ENCODE measurements at regions not wholly inside any gene's neighbourhood (a gene's known extent, or its start where the extent isn't known, plus 50 kb on each side); places are given as distances from the start of the nearest gene placed in this dataset.

GRCh38 chr11:115929618-115930129 lies 425.5 kb upstream of the CADM1 start:
- no peak for TF ChIP-seq POLR2A (IDR thresholded peaks at IDR 0.05)
- TF ChIP-seq, protein P1, sequence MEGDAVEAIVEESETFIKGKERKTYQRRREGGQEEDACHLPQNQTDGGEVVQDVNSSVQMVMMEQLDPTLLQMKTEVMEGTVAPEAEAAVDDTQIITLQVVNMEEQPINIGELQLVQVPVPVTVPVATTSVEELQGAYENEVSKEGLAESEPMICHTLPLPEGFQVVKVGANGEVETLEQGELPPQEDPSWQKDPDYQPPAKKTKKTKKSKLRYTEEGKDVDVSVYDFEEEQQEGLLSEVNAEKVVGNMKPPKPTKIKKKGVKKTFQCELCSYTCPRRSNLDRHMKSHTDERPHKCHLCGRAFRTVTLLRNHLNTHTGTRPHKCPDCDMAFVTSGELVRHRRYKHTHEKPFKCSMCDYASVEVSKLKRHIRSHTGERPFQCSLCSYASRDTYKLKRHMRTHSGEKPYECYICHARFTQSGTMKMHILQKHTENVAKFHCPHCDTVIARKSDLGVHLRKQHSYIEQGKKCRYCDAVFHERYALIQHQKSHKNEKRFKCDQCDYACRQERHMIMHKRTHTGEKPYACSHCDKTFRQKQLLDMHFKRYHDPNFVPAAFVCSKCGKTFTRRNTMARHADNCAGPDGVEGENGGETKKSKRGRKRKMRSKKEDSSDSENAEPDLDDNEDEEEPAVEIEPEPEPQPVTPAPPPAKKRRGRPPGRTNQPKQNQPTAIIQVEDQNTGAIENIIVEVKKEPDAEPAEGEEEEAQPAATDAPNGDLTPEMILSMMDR (IDR thresholded peaks at IDR 0.05), result no peak
- DNase-seq, result no peak
- Histone ChIP-seq H3K4me1 (no peaks in the 10 kb centered on the region), H3K36me3 (replicated peaks in 1 of 2; ENCODE audit: insufficient read depth in 1 of 2, low read depth in 2 of 2) (no peaks in the 10 kb centered on the region), H3K4me3 (no peak overlapping the region), H3K27me3 (no peaks in the 10 kb centered on the region), H3K27ac (no peak overlapping the region), H3K9me3 (no peaks in the 10 kb centered on the region)
- no peak for ATAC-seq
- intact Hi-C loops (cut with DNase I), result no loop called here
- 64 to 77% methylated on average over 6 of the region's 6 CpGs for WGBS, 2 donors

GRCh38 chr11:115928811-115929210 lies 424.6 kb upstream of the CADM1 start:
- WGBS, 2 donors, result 63 to 65% methylated on average over 2 of the region's 2 CpGs
- no peak overlapping the region for H3K27ac ChIP-seq
- ATAC-seq, result no peak
- DNase-seq, result no peak
- intact Hi-C loops (cut with DNase I), result no loop called here
- no peaks in the 10 kb centered on the region for H3K27me3 ChIP-seq
- H3K9me3 ChIP-seq, result no peaks in the 10 kb centered on the region
- no peaks in the 10 kb centered on the region for H3K36me3 ChIP-seq (replicated peaks in 1 of 2; ENCODE audit: insufficient read depth in 1 of 2, low read depth in 2 of 2)
- H3K4me1 ChIP-seq, result no peaks in the 10 kb centered on the region
- no peak for TF ChIP-seq POLR2A (IDR thresholded peaks at IDR 0.05)
- TF ChIP-seq, protein P1 (IDR thresholded peaks at IDR 0.05), result no peak
- H3K4me3 ChIP-seq, result no peak overlapping the region

DNA sequence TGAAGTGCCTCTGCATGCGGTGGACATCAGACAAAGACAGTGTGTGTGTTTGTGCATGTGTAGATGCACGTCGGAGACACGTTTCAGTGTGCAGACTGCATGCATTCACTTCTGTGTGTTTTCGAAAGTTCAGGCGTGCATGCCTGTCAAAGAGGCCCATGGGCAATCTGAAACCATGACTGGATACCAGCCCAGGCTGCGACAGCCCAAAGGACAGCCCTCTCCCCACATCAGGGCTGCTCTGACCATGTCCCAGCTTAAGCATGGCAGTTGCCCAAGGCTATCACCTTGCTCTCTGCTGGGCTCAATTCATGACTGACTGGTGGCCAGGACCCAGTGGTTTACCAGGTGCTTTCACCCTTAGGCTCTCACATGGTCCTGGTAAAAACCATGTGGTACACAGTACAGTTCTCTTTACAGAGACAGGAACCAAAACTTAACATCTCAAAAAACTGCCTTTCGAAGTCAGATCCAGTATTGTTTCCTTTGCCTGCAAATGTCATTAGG lies 423.7 kb upstream of the CADM1 start:
- no peaks in the 10 kb centered on the region for H3K36me3 ChIP-seq (replicated peaks in 1 of 2; ENCODE audit: insufficient read depth in 1 of 2, low read depth in 2 of 2)
- intact Hi-C loops (cut with DNase I), result no loop called here
- no peak overlapping the region for H3K27ac ChIP-seq
- no peak for ATAC-seq
- H3K4me3 ChIP-seq, result no peak overlapping the region
- TF ChIP-seq POLR2A (IDR thresholded peaks at IDR 0.05), result no peak
- TF ChIP-seq, protein P1 (IDR thresholded peaks at IDR 0.05), result no peak
- no peaks in the 10 kb centered on the region for H3K9me3 ChIP-seq
- no peak for DNase-seq
- H3K4me1 ChIP-seq, result no peaks in the 10 kb centered on the region
- H3K27me3 ChIP-seq, result no peaks in the 10 kb centered on the region
- WGBS, 2 donors, result 71 to 73% methylated on average over 7 to 8 of the region's 8 CpGs

GRCh38 chr11:115926601-115927000 lies 422.4 kb upstream of the CADM1 start:
- TF ChIP-seq, protein P1 (IDR thresholded peaks at IDR 0.05), result no peak
- TF ChIP-seq POLR2A (IDR thresholded peaks at IDR 0.05), result no peak
- no peak for ATAC-seq
- H3K27ac ChIP-seq, result no peak overlapping the region
- intact Hi-C loops (cut with DNase I), result no loop called here
- H3K4me1 ChIP-seq, result no peaks in the 10 kb centered on the region
- WGBS, 2 donors, result 83 to 85% methylated on average over 4 of the region's 4 CpGs
- no peaks in the 10 kb centered on the region for H3K9me3 ChIP-seq
- no peaks in the 10 kb centered on the region for H3K27me3 ChIP-seq
- H3K4me3 ChIP-seq, result no peak overlapping the region
- H3K36me3 ChIP-seq (replicated peaks in 1 of 2; ENCODE audit: insufficient read depth in 1 of 2, low read depth in 2 of 2), result no peaks in the 10 kb centered on the region
- no peak for DNase-seq

DNA sequence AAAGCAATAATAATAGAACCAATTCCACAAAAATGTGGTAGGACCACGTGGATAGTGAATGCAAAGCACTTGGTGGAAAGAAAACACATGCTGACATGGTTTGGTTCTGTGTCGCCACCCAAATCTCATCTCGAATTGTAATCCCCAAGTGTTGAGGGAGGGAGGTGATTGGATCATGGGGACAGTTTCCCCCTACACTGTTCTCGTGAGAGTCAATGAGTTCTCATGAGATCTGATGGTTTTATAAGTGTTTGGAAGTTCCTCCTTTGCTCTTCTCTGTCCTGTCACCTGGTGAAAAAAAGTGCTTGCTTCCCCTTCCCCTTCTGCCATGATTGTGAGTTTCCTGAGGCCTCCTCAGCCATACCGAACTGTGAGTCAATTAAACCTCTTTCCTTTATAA lies 421.9 kb upstream of the CADM1 start:
- Histone ChIP-seq H3K36me3 (replicated peaks in 1 of 2; ENCODE audit: insufficient read depth in 1 of 2, low read depth in 2 of 2) (no peaks in the 10 kb centered on the region), H3K27ac (no peak overlapping the region), H3K4me1 (no peaks in the 10 kb centered on the region), H3K4me3 (no peak overlapping the region), H3K9me3 (no peaks in the 10 kb centered on the region), H3K27me3 (no peaks in the 10 kb centered on the region)
- intact Hi-C loops (cut with DNase I), result no loop called here
- DNase-seq (no peak), ATAC-seq (no peak)
- WGBS, 2 donors, result 58 to 70% methylated on average over 5 of the region's 5 CpGs
- TF ChIP-seq POLR2A (IDR thresholded peaks at IDR 0.05), result no peak
- TF ChIP-seq, protein P1 (IDR thresholded peaks at IDR 0.05), result no peak
